Activated naive CD8-positive, alpha-beta T cell treated with anti-CD3 and anti-CD28 coated beads, Interleukin-2, amount 10 ng/mL, durations not matched to agents 7 days and 5 days (primary cell): ENCODE measurements at regions not wholly inside any gene's neighbourhood (a gene's known extent, or its start where the extent isn't known, plus 50 kb on each side); places are given as distances from the start of the nearest gene placed in this dataset.

Experiments used
- ATAC-seq: fragments of 150-1000 bp; cut with Tn5 transposase; one replicate; pipeline ENCODE4 v1.10.0; 2021; ENCODE audit warnings: low read depth, moderate library complexity
- POLR2A ChIA-PET: fragments of 350-600 bp; sonication (Branson Sonifier 250); formaldehyde crosslinking; loops from one replicate; lab custom pipeline; 2021; ENCODE audit warnings: antibody characterized with exemption; lab: Charles Lee
- DNase-seq: peaks from one replicate; pipeline ENCODE4 v3.0.0; 2021
- H3K27ac Mint-ChIP-seq: one replicate; pipeline ENCODE4 v1.8.0; 2022; ENCODE audit warnings: mild to moderate bottlenecking, mixed read lengths
- H3K27me3 Mint-ChIP-seq: one replicate; pipeline ENCODE4 v1.8.0; 2022; ENCODE audit warnings: mild to moderate bottlenecking, moderate library complexity, mixed read lengths
- H3K36me3 Mint-ChIP-seq: one replicate; pipeline ENCODE4 v1.8.0; 2021; ENCODE audit warnings: mild to moderate bottlenecking, mixed read lengths
- H3K4me1 Mint-ChIP-seq: one replicate; pipeline ENCODE4 v1.8.0; 2021; ENCODE audit warnings: mixed read lengths
- H3K4me3 Mint-ChIP-seq: one replicate; pipeline ENCODE4 v1.8.0; 2022; ENCODE audit warnings: mild to moderate bottlenecking, moderate library complexity, mixed read lengths
- H3K9me3 Mint-ChIP-seq: one replicate; pipeline ENCODE4 v1.8.0; 2021; ENCODE audit warnings: mixed read lengths

DNA sequence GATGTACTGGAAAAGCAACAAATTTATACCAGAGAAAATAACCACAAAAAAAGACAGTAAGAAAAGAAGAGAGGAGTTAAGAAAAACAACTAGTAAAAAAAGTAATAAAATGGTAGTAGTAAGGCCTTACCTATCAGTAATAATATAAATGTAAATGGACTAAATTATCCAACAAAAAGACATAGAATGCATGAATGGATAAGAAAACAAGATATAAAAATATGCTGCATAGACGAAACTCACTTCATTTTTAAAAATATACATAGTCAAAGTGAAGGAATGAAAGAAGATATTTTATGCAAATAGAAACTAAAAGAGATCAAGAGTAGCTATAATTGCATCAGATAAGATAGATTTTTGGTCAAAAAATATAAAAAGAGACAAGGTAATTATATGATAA, 739.1 kb downstream of the DNAJB9 start:
- H3K9me3 Mint-ChIP-seq: peaks cover 5% of the 10 kb centered on the region
- H3K4me1 Mint-ChIP-seq: no peaks in the 10 kb centered on the region
- no peak overlapping the region for H3K4me3 Mint-ChIP-seq
- ATAC-seq (no peak), DNase-seq (no peak)
- no peak overlapping the region for H3K27ac Mint-ChIP-seq
- no peaks in the 10 kb centered on the region for H3K36me3 Mint-ChIP-seq
- POLR2A ChIA-PET: no interaction called here
- H3K27me3 Mint-ChIP-seq: no peaks in the 10 kb centered on the region

DNA sequence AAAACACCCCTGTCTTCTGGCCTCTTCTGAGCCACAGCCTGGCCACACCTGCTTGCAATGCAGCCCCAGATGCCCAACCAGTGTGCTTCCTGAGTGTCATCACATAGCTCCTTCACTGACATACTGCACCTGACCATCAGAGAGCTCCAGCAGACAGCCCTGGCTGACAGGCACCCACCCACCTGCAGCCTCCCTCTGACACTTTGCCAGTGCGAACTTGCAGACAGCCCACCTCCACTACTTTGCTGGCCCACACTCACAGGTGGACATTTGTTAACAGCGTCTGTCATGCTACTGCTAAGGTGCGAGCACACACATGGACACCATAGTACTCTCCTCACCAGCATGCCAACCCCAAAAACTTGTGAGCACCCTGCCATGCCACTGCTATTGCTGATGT, 740.1 kb downstream of the DNAJB9 start:
- no peaks in the 10 kb centered on the region for H3K27me3 Mint-ChIP-seq
- H3K9me3 Mint-ChIP-seq: peaks cover 5% of the 10 kb centered on the region
- ATAC-seq (no peak), DNase-seq (no peak)
- no peaks in the 10 kb centered on the region for H3K4me1 Mint-ChIP-seq
- H3K4me3 Mint-ChIP-seq: no peak overlapping the region
- H3K36me3 Mint-ChIP-seq: no peaks in the 10 kb centered on the region
- POLR2A ChIA-PET: no interaction called here
- H3K27ac Mint-ChIP-seq: no peak overlapping the region

DNA sequence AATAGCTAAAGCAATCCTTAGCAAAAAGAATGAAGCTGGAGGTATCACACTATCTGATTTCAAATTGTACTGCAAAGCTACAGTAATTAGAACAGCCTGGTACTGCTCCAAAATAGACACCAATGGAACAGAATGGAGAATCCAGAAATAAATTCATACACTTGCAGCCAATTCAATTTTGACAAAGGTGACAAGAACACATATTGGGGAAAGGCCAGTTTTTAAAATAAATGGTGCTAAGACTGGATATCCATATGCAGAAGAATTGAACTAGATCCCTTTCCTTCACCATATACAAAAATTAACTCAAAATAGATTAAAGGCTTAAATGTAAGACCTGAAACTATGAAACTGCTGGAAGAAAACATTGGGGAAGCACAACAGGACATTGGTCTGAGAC, 748.5 kb downstream of the DNAJB9 start:
- DNase-seq (no peak), ATAC-seq (no peak)
- no peaks in the 10 kb centered on the region for H3K4me1 Mint-ChIP-seq
- no peaks in the 10 kb centered on the region for H3K27me3 Mint-ChIP-seq
- no peaks in the 10 kb centered on the region for H3K36me3 Mint-ChIP-seq
- H3K27ac Mint-ChIP-seq: no peak overlapping the region
- POLR2A ChIA-PET: no interaction called here
- peaks cover 1% of the 10 kb centered on the region for H3K9me3 Mint-ChIP-seq
- no peak overlapping the region for H3K4me3 Mint-ChIP-seq

DNA sequence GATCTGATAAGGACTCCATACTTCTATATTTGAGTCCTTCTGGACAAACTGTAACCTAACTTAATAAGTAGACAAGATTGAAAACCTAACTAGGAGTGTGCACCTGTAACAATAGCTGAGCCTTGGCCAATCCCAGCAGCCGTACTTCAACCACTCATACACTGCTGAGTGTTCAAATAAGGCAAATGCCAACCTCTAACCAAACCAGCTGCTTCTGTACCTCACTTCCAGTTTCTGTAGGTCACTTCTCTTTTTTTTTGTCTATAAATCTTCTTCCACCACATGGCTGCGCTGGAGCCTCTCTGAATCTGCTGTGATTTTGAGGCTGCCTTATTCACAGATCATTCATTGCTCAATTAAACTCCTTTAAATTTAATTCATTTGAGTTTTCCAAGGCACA, 753.2 kb downstream of the DNAJB9 start:
- DNase-seq (no peak), ATAC-seq (no peak)
- POLR2A ChIA-PET: no interaction called here
- Mint-ChIP-seq H3K9me3 (peaks cover 1% of the 10 kb centered on the region), H3K4me3 (no peak overlapping the region), H3K4me1 (no peaks in the 10 kb centered on the region), H3K36me3 (no peaks in the 10 kb centered on the region), H3K27me3 (no peaks in the 10 kb centered on the region), H3K27ac (no peak overlapping the region)

DNA sequence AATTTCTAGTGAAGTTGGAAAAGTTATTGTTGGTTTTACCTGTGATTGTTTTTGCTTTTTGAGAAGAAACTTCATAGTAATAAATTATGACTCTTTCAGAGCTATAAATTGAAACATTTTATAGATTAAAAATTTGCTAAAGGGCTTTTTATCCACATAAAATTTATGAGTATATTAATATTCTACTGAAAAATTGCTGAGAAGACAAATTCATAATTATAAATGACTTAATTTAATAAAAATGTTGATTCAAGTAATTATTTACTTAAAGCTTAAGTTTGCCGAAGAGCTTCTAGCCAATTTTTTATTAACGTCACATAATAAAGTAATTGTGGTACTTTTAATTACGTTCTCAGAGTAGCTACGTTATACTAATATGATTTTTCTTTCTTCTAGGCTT, 761.7 kb downstream of the DNAJB9 start:
- DNase-seq (no peak), ATAC-seq (no peak)
- Mint-ChIP-seq H3K4me3 (no peak overlapping the region), H3K36me3 (no peaks in the 10 kb centered on the region), H3K27ac (no peak overlapping the region), H3K27me3 (no peaks in the 10 kb centered on the region), H3K9me3 (peaks cover 2% of the 10 kb centered on the region), H3K4me1 (no peaks in the 10 kb centered on the region)
- POLR2A ChIA-PET: no interaction called here

DNA sequence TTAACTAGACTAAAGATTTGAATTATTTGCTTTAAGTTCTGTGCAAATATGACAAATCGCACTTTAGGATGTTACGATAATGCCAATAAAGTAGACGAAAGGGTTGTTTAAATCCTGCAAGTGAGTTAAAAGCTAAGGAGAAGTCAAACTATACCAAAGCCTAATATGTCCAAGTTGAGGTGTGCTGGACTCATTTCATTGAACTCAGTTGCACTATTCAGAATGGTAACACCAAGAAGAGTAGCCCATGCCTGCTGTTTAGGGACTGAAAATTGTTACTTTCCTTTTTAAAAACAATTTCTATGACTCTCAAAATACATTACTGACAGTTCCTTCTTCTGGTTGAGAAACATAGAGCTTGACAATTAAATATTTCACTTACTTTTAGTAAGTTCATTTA, 766.3 kb downstream of the DNAJB9 start:
- H3K9me3 Mint-ChIP-seq: no peaks in the 10 kb centered on the region
- DNase-seq: no peak
- no peak overlapping the region for H3K27ac Mint-ChIP-seq
- no peaks in the 10 kb centered on the region for H3K4me1 Mint-ChIP-seq
- H3K27me3 Mint-ChIP-seq: no peaks in the 10 kb centered on the region
- no peaks in the 10 kb centered on the region for H3K36me3 Mint-ChIP-seq
- no peak overlapping the region for H3K4me3 Mint-ChIP-seq
- POLR2A ChIA-PET: no interaction called here
- no peak for ATAC-seq

DNA sequence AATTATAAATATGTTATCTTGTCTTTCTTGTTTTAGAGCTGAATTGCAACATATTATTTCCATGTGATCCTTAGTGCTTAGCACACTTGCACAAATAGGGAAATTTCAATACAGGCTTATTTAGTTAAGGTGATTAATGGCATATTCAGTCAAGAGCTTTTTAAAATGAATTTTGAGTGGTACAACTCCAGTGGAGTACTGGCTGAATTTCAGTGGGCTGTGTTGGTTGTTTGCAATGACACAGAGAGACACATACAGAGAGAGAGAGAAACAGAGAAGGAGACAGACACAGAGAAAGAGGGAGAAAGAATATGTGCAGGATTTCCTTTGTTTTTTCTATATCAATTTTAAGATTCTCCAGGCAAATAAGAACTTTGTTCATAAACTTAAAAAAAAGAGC, 766.9 kb downstream of the DNAJB9 start:
- Mint-ChIP-seq H3K27me3 (no peaks in the 10 kb centered on the region), H3K4me3 (no peak overlapping the region), H3K4me1 (no peaks in the 10 kb centered on the region), H3K36me3 (no peaks in the 10 kb centered on the region), H3K27ac (no peak overlapping the region), H3K9me3 (no peaks in the 10 kb centered on the region)
- ATAC-seq: no peak
- DNase-seq: no peak
- POLR2A ChIA-PET: no interaction called here

DNA sequence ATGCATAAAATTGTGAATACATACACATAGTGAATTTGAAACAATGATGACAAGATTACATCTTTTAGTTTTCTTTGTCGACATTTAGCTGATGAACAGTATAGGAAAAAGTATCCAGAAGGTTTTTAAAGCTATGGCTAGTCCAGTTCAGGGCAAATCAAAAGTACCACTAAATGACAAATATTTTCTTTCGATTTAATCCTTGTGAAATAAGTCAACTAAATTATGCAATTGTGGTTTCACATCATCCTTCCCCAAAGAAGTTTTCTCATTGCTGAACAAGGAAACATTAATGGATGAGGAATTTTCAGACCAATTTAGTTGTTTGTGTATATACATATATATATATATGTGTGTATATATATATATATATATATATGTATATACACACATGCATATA, 774.0 kb downstream of the DNAJB9 start:
- no peaks in the 10 kb centered on the region for H3K36me3 Mint-ChIP-seq
- H3K4me3 Mint-ChIP-seq: no peak overlapping the region
- POLR2A ChIA-PET: no interaction called here
- no peak overlapping the region for H3K27ac Mint-ChIP-seq
- no peaks in the 10 kb centered on the region for H3K27me3 Mint-ChIP-seq
- DNase-seq (no peak), ATAC-seq (no peak)
- no peaks in the 10 kb centered on the region for H3K9me3 Mint-ChIP-seq
- no peaks in the 10 kb centered on the region for H3K4me1 Mint-ChIP-seq

DNA sequence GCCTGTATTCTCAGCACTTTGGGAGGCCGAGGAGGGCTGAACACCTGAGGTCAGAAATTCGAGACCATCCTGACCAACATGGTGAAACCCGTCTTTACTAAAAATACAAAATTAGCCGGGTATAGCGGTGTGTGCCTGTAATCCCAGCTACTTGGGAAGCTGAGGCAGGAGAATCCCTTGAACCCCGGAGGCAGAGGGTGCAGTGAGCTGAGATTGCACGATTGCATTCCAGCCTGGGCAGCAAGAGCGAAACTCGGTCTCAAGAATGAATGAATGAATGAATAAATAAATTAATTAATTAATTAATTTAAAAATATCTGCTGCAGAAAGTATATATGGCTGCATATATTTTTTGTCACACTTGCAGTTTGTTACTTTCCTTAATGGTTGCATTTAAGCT, 781.8 kb downstream of the DNAJB9 start:
- no peaks in the 10 kb centered on the region for H3K27me3 Mint-ChIP-seq
- no peak overlapping the region for H3K27ac Mint-ChIP-seq

DNA sequence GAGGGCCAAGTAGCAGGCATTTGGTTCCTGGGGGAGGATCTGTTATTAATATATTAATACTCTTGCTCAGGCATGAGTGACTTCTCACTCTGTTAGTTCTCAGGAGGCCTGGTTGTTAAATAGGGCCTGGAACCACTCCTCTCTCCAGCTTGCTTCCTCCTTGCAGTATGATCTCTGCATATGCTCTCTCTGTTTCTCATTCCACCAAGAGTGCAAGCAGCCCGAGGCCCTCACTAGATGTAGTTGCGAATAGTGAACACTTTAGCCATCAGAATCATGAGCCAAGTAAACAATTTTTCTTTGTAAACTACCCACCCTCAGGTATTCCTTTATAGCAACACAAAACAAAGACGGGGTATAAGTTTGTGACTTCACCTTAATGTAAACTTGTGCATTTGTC, 784.3 kb downstream of the DNAJB9 start:
- Mint-ChIP-seq H3K36me3 (no peaks in the 10 kb centered on the region), H3K27ac (no peak overlapping the region), H3K4me3 (no peak overlapping the region), H3K4me1 (no peaks in the 10 kb centered on the region), H3K9me3 (no peaks in the 10 kb centered on the region), H3K27me3 (no peaks in the 10 kb centered on the region)
- DNase-seq (no peak), ATAC-seq (no peak)
- POLR2A ChIA-PET: no interaction called here

More for the DNA sequence above, 781.8 kb downstream of the DNAJB9 start:
- DNase-seq (no peak), ATAC-seq (no peak)
- no peak overlapping the region for H3K4me3 Mint-ChIP-seq
- no peaks in the 10 kb centered on the region for H3K4me1 Mint-ChIP-seq
- POLR2A ChIA-PET: no interaction called here
- no peaks in the 10 kb centered on the region for H3K36me3 Mint-ChIP-seq
- no peaks in the 10 kb centered on the region for H3K9me3 Mint-ChIP-seq

DNA sequence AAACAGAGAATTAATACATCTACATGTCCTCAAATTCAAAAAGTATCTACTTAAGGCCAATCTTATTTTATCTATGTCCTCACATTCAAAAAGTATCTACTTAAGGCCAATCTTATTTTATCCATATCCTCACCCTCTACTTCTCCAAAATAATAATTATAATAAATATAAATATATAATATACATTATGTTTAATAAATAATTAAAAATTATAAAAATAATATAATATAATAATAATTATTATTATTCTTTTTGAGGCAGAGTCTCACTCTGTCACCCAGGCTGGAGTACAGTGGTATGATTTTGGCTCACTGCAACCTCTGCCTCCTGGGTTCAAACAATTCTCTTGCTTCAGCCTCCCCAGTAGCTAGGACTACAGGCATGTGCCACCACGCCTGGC, 784.9 kb downstream of the DNAJB9 start:
- H3K4me3 Mint-ChIP-seq: no peak overlapping the region
- DNase-seq (no peak), ATAC-seq (no peak)
- H3K27me3 Mint-ChIP-seq: no peaks in the 10 kb centered on the region
- no peak overlapping the region for H3K27ac Mint-ChIP-seq
- no peaks in the 10 kb centered on the region for H3K4me1 Mint-ChIP-seq
- POLR2A ChIA-PET: no interaction called here
- no peaks in the 10 kb centered on the region for H3K36me3 Mint-ChIP-seq
- H3K9me3 Mint-ChIP-seq: no peaks in the 10 kb centered on the region

DNA sequence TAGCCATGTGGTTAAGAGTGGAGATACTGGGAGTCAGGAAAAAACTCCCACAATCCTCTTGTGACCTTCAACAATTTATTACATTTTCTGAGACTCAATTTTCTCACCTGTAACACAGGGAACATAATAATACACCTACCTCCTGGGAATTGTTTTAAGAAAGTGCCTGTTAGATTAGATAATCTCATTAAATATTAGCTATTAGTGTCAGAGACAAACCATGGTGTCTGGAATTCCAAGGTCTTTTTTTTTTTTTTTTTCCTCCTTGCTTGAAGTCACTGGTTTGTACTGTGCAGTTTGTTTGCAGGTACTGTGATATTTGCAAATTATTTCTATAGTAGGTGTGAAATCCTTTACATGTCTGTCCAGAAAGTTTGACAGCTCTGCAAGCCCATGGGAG, 806.1 kb downstream of the DNAJB9 start:
- Mint-ChIP-seq H3K4me3 (no peak overlapping the region), H3K27me3 (no peaks in the 10 kb centered on the region), H3K4me1 (no peaks in the 10 kb centered on the region), H3K27ac (no peak overlapping the region), H3K9me3 (peaks cover 1% of the 10 kb centered on the region), H3K36me3 (no peaks in the 10 kb centered on the region)
- ATAC-seq (no peak), DNase-seq (no peak)
- POLR2A ChIA-PET: no interaction called here

DNA sequence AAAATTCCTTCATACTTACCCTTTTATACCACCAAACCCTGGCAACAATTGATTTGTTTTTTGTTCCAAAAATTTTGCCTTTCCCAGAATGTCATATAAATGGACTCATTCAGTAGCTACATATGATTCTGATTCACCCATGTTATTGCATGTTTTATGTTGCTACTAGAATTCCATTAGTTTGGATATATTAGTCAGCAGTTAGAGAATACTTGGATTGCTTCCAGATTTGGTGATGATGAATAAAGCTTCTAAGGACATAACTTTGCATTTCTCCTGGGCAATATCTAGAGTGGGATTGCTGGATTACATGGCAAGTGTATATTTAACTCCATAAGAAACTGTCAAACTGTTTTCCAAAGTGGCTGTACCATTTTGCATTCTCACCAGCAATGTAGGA, 806.9 kb downstream of the DNAJB9 start:
- DNase-seq (no peak), ATAC-seq (no peak)
- no peak overlapping the region for H3K4me3 Mint-ChIP-seq
- no peaks in the 10 kb centered on the region for H3K27me3 Mint-ChIP-seq
- no peaks in the 10 kb centered on the region for H3K36me3 Mint-ChIP-seq
- peaks cover 1% of the 10 kb centered on the region for H3K9me3 Mint-ChIP-seq
- no peaks in the 10 kb centered on the region for H3K4me1 Mint-ChIP-seq
- H3K27ac Mint-ChIP-seq: no peak overlapping the region
- POLR2A ChIA-PET: no interaction called here

DNA sequence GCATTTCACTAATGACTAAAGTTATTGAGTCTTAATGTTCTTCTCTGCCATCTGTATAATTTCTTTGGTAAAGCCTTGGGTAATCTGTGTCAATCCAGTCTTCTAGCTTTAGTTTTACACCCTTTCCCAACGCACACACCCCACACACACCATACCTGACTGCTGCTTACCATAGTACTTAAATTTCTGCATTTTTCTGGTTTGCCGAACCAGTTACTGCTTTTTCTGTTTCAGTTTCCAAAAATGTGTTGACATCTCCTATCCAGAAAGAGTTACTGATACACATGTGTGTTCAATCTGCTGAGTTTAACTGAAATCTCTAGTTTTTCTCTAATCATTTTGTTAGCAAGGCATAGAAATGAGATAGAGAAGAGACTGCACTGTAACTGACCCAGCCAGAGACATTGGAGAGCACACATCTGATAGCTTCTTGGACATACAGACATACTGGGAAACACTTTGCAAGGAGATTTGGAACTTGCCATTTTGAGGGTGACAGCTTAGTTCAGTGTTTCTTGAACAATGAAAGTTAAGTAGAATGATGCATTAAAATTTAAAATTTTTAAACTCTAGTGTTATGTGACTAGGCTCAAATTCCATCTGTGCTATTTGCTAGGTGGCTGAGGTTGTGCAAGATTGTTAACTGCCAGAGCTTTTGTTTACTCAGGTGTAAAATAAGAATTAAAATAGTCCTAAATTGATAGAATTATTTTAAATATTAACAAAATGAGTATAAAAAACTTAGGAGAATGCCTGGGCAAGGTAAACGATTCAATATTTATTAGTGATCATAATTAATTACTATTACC, 807.6 kb downstream of the DNAJB9 start:
- Mint-ChIP-seq H3K4me1 (no peaks in the 10 kb centered on the region), H3K4me3 (no peak overlapping the region), H3K9me3 (peaks cover 1% of the 10 kb centered on the region), H3K36me3 (no peaks in the 10 kb centered on the region), H3K27me3 (no peaks in the 10 kb centered on the region), H3K27ac (no peak overlapping the region)
- DNase-seq (no peak), ATAC-seq (no peak)
- POLR2A ChIA-PET: no interaction called here

DNA sequence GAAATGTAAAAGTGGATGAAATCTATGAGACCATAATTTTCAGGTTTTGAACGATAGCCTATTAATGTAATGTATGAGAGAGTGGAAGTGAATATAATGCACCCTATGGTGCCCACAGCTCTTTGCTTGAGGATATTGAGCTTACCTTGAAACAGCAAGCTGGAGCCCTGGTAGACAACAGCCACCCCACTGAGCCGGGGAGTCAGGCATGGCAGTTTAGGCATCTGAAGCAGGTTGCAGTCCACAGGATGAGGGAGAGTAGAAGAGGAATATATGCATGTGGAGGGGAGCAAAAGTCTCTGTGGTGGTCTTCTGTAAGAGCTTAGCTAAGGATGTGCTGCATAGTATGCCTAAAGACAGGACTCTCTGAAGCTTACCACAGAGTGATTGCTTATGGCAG, 817.3 kb downstream of the DNAJB9 start:
- no peaks in the 10 kb centered on the region for H3K4me1 Mint-ChIP-seq
- H3K27ac Mint-ChIP-seq: no peak overlapping the region
- H3K4me3 Mint-ChIP-seq: no peak overlapping the region
- ATAC-seq: no peak
- POLR2A ChIA-PET: no interaction called here
- H3K36me3 Mint-ChIP-seq: no peaks in the 10 kb centered on the region
- H3K27me3 Mint-ChIP-seq: no peaks in the 10 kb centered on the region
- DNase-seq: no peak
- H3K9me3 Mint-ChIP-seq: peaks cover 4% of the 10 kb centered on the region
